Gastrocnemius medialis (tissue), 4 donors: ENCODE measurements at regions not wholly inside any gene's neighbourhood (a gene's known extent, or its start where the extent isn't known, plus 50 kb on each side); places are given as distances from the start of the nearest gene placed in this dataset.

Source experiments
- CTCF ChIP-seq, 5 experiments: fragments of 450-650 bp in 3 of 5; fragments of 200-600 bp in 2 of 5; sonication (generic) in 2 of 5; IDR thresholded peaks in 4 of 5; conservative IDR thresholded peaks in 1 of 5; 1 replicate in 4 of 5; 2 replicates in 1 of 5; pipeline ENCODE4 v1.5.1; 2016 to 2019; ENCODE audit warnings: antibody characterized with exemption in 5 of 5, mild to moderate bottlenecking in 3 of 5, moderate library complexity in 3 of 5
- POLR2A ChIP-seq, 2 donors: fragments of 450-650 bp; IDR thresholded peaks; one replicate each; pipeline ENCODE4 v1.6.1; 2017; ENCODE audit warnings: antibody characterized with exemption in 2 of 2, mild to moderate bottlenecking in 2 of 2, moderate library complexity in 2 of 2

DNA sequence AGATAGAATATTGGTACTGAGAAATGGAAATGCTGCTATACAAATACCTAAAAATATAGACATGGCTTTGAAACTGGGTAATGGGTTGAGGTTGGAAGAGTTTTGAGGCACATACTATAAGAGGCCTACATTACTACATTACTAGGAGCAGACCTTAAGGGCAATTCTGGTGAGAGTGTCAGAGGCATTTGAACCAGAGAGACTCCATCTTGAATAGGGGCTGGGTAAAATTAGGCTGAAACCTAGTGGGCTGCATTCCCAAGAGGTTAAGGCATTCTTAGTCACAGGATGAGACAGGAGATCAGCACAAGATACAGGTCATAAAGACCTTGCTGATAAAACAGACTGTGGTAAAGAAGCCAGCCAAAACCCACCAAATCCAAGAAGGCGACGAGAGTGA, 104.6 kb upstream of the ADRA1B start:
- TF ChIP-seq POLR2A (IDR thresholded peaks at IDR 0.05) (no peak), CTCF (IDR thresholded peaks at IDR 0.05 in 4 of 5, conservative IDR thresholded peaks at IDR 0.05 in 1 of 5) (no peak)
